Panc1 (cell line): ENCODE measurements at regions not wholly inside any gene's neighbourhood (a gene's known extent, or its start where the extent isn't known, plus 50 kb on each side); places are given as distances from the start of the nearest gene placed in this dataset.

Experiments used
- ATAC-seq: fragments of 200-7000 bp; cut with Tn5 transposase; 2 replicates; pipeline ENCODE4 v1.9.1; 2020; ENCODE audit warnings: mild to moderate bottlenecking, moderate library complexity
- BruUV-seq: library from RNA; stranded (reverse); fragments of 400-500 nt; replicated peaks from 2 replicates; lab custom pipeline; 2021; lab: Mats Ljungman, UMichigan
- CTCF ChIA-PET: fragments of 300-600 bp; sonication (Branson Sonifier 250); formaldehyde crosslinking; loops from one replicate; lab custom pipeline; 2022; ENCODE audit warnings: antibody characterized with exemption; lab: Charles Lee
- POLR2A ChIA-PET: fragments of 300-600 bp; sonication (Branson Sonifier 250); formaldehyde crosslinking; loops from one replicate; lab custom pipeline; 2022; ENCODE audit warnings: antibody characterized with exemption; lab: Charles Lee
- DNase-seq: peaks from one replicate; pipeline ENCODE4 v3.0.0-alpha.2; 2010; ENCODE audit warnings: low read depth, low spot score
- H3K27ac ChIP-seq: 2 replicates; pipeline ENCODE4 v1.5.1; 2011; ENCODE audit warnings: mild to moderate bottlenecking, low read length, inconsistent platforms
- H3K27me3 ChIP-seq: fragments of 200-500 bp; sonication (Bioruptor generic); 2 replicates; pipeline ENCODE4 v1.6.0; 2014; ENCODE audit warnings: low read length, inconsistent platforms; ENCODE audit not compliant: control insufficient read depth, insufficient read depth
- H3K36me3 ChIP-seq: fragments of 200-500 bp; sonication (Bioruptor generic); 2 replicates; pipeline ENCODE4 v1.5.1; 2014; ENCODE audit warnings: inconsistent platforms, mild to moderate bottlenecking, low read length, moderate library complexity; ENCODE audit not compliant: control insufficient read depth, insufficient read depth
- H3K4me1 ChIP-seq: 2 replicates; pipeline ENCODE4 v1.5.1; 2011; ENCODE audit warnings: inconsistent platforms, mild to moderate bottlenecking, low read length, moderate library complexity; ENCODE audit not compliant: control insufficient read depth, insufficient read depth
- H3K4me3 ChIP-seq, 2 experiments: 2 replicates each; pipeline ENCODE4 v1.5.1; 2011 to 2012; ENCODE audit warnings: low read depth in 2 of 2, low read length in 2 of 2, mild to moderate bottlenecking in 2 of 2, inconsistent platforms in 1 of 2, moderate library complexity in 1 of 2
- H3K9me3 ChIP-seq: fragments of 200-500 bp; sonication (Bioruptor generic); 2 replicates; pipeline ENCODE4 v1.5.1; 2014; ENCODE audit warnings: low read depth, mild to moderate bottlenecking, inconsistent platforms, low read length, moderate library complexity; ENCODE audit not compliant: control insufficient read depth, insufficient read depth
- POLR2AphosphoS5 ChIP-seq: IDR thresholded peaks from 2 replicates; pipeline ENCODE4 v1.6.1; 2012; ENCODE audit warnings: mild to moderate bottlenecking, low read depth, low read length, moderate library complexity
- SIN3A ChIP-seq: IDR thresholded peaks from 2 replicates; pipeline ENCODE4 v1.6.1; 2012; ENCODE audit warnings: low read depth, mild to moderate bottlenecking, low read length, moderate library complexity, borderline replicate concordance; ENCODE audit not compliant: insufficient read depth
- TCF7L2 ChIP-seq: IDR thresholded peaks from 2 replicates; pipeline ENCODE4 v1.6.1; 2011; ENCODE audit warnings: mild to moderate bottlenecking, low read depth, low read length, inconsistent platforms
- in situ Hi-C: cut with HindIII; loops from 2 replicates; pipeline ENCODE4 v1.10.0; 2016; ENCODE audit warnings: low sequenced_read_pairs, low pct_unique_long_range_greater_than_20kb
- intact Hi-C: fragments of 100-400 bp; cut with micrococcal nuclease; formaldehyde crosslinking; loops from one replicate; pipeline ENCODE4 v1.10.0; 2022; ENCODE audit not compliant: unreplicated experiment
- TF ChIP-seq, protein P1 (sequence below), 2 experiments: IDR thresholded peaks; 2 replicates each; pipeline ENCODE4 v1.6.1; 2011 to 2012; ENCODE audit warnings: low read depth in 2 of 2, control low read depth in 1 of 2, low read length in 1 of 2, mild to moderate bottlenecking in 1 of 2, moderate library complexity in 1 of 2; ENCODE audit not compliant: insufficient read depth in 1 of 2
- TF ChIP-seq, protein P2 (sequence below): fragments of 450-650 bp; IDR thresholded peaks from 2 replicates; pipeline ENCODE4 v1.5.1; 2017; ENCODE audit warnings: mild to moderate bottlenecking

DNA sequence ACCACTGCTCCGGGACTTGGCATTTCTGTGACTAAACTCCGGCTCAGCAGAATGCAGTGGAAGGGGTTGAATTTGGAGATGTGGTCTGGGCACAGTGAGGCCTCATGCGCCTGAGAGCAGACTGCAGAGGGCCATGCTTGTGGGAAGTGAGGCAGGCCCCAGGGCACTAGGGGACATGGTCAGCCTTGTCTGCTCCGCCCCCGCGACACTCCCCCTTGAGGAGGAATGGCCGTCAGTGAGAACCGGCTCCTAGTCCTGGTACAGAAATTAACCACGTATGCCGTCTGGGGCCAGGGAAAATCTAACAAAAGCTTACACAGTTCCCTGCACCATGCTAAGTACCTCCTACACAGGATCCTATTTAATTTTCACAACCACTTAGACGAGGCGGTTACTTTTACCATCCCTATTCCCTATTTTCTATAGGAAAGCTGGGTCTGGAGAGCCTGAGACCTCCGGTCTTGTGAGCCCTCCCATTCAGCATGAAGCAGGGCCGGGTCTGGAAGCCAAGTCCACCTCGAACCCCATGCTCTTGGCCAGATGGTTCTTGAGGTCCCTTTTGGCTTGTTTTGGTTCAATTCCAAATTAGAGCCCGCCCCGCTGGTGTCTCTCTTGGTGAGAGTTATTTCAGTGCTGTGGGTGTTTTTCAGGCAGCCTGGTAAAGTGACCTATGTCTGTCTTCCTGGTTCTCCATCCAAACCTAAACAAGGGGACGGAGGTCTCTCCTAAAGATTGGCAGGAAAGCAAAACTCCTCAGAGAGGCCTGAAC lies 87.7 kb upstream of the PITRM1 start:
- ATAC-seq, result no peak
- POLR2A ChIA-PET, result no interaction called here
- no peaks in the 10 kb centered on the region for H3K27me3 ChIP-seq
- in situ Hi-C loops, result no loop called here
- no TSS peak for BruUV-seq
- intact Hi-C loops, result no loop called here
- H3K9me3 ChIP-seq, result no peaks in the 10 kb centered on the region
- CTCF ChIA-PET, result no interaction called here
- DNase-seq, result no peak
- no peaks in the 10 kb centered on the region for H3K36me3 ChIP-seq
- no peak overlapping the region for H3K27ac ChIP-seq
- TF ChIP-seq, protein P1, sequence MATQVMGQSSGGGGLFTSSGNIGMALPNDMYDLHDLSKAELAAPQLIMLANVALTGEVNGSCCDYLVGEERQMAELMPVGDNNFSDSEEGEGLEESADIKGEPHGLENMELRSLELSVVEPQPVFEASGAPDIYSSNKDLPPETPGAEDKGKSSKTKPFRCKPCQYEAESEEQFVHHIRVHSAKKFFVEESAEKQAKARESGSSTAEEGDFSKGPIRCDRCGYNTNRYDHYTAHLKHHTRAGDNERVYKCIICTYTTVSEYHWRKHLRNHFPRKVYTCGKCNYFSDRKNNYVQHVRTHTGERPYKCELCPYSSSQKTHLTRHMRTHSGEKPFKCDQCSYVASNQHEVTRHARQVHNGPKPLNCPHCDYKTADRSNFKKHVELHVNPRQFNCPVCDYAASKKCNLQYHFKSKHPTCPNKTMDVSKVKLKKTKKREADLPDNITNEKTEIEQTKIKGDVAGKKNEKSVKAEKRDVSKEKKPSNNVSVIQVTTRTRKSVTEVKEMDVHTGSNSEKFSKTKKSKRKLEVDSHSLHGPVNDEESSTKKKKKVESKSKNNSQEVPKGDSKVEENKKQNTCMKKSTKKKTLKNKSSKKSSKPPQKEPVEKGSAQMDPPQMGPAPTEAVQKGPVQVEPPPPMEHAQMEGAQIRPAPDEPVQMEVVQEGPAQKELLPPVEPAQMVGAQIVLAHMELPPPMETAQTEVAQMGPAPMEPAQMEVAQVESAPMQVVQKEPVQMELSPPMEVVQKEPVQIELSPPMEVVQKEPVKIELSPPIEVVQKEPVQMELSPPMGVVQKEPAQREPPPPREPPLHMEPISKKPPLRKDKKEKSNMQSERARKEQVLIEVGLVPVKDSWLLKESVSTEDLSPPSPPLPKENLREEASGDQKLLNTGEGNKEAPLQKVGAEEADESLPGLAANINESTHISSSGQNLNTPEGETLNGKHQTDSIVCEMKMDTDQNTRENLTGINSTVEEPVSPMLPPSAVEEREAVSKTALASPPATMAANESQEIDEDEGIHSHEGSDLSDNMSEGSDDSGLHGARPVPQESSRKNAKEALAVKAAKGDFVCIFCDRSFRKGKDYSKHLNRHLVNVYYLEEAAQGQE (IDR thresholded peaks at IDR 0.05; ENCODE audit: insufficient read depth in 1 of 2, low read depth in 2 of 2, low read length in 1 of 2), result no peak
- no peak for TF ChIP-seq POLR2AphosphoS5
- TF ChIP-seq, protein P2, sequence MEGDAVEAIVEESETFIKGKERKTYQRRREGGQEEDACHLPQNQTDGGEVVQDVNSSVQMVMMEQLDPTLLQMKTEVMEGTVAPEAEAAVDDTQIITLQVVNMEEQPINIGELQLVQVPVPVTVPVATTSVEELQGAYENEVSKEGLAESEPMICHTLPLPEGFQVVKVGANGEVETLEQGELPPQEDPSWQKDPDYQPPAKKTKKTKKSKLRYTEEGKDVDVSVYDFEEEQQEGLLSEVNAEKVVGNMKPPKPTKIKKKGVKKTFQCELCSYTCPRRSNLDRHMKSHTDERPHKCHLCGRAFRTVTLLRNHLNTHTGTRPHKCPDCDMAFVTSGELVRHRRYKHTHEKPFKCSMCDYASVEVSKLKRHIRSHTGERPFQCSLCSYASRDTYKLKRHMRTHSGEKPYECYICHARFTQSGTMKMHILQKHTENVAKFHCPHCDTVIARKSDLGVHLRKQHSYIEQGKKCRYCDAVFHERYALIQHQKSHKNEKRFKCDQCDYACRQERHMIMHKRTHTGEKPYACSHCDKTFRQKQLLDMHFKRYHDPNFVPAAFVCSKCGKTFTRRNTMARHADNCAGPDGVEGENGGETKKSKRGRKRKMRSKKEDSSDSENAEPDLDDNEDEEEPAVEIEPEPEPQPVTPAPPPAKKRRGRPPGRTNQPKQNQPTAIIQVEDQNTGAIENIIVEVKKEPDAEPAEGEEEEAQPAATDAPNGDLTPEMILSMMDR, result no peak
- no peak for TF ChIP-seq SIN3A
- TF ChIP-seq TCF7L2, result no peak
- H3K4me1 ChIP-seq, result no peaks in the 10 kb centered on the region
- H3K4me3 ChIP-seq, result no peak overlapping the region

DNA sequence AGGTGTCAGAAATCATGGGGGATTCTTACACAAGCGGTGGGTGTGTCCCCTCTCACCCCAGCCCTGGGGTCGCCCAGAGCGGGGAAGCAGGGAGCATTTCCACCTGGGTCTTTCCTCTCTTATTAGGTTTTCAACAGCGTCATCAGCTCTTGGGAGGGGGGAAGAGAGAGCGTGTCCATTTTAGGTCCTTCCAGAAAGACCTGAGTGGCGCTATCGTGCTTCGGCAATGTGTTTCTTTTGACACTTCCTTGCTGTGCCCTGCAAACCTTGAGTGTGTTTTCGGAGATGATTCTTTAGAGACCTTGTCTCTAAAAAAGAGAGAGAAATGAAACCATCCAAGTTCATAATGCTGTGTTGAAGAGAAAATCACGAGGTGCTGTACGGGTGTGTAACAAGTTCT lies 86.9 kb upstream of the PITRM1 start:
- Histone ChIP-seq H3K9me3 (no peaks in the 10 kb centered on the region), H3K27ac (no peak overlapping the region), H3K36me3 (no peaks in the 10 kb centered on the region), H3K4me1 (no peaks in the 10 kb centered on the region), H3K4me3 (no peak overlapping the region), H3K27me3 (no peaks in the 10 kb centered on the region)
- no peak for DNase-seq
- no TSS peak for BruUV-seq
- no peak for TF ChIP-seq POLR2AphosphoS5
- TF ChIP-seq SIN3A, result no peak
- intact Hi-C loops, result no loop called here
- ChIA-PET POLR2A (no interaction called here), CTCF (no interaction called here)
- in situ Hi-C loops, result no loop called here
- ATAC-seq, result no peak

DNA sequence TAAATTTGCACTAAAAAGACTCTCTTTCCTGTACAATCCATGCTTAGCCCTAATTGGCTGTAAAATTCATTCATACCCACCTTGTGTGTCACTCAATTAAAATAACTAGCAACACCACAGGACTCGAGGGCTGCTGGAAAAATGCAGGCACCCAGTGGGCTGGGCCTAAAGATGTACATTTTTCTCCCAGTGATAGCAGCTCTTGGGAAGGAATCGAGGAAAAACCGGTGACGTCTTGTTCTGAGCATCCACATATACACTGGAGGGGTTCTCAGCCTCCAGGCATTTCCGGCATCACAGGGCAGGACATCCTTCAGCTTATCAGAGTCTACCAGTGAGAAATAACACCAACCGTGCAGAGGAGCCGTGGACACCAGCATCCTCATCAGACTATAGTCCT lies 85.8 kb upstream of the PITRM1 start:
- Histone ChIP-seq H3K27ac (no peak overlapping the region), H3K36me3 (no peaks in the 10 kb centered on the region), H3K4me3 (no peak overlapping the region), H3K9me3 (no peaks in the 10 kb centered on the region), H3K4me1 (no peaks in the 10 kb centered on the region), H3K27me3 (no peaks in the 10 kb centered on the region)
- intact Hi-C loops, result no loop called here
- no TSS peak for BruUV-seq
- ChIA-PET POLR2A (no interaction called here), CTCF (no interaction called here)
- ATAC-seq, result no peak
- DNase-seq, result no peak
- in situ Hi-C loops, result no loop called here
- TF ChIP-seq, protein P1 (IDR thresholded peaks at IDR 0.05; ENCODE audit: insufficient read depth in 1 of 2, low read depth in 2 of 2, low read length in 1 of 2), result no peak
- no peak for TF ChIP-seq POLR2AphosphoS5
- TF ChIP-seq TCF7L2, result no peak
- TF ChIP-seq, protein P2, result no peak
- no peak for TF ChIP-seq SIN3A
